ENCODE measurements at regions not wholly inside any gene's neighbourhood (a gene's known extent, or its start where the extent isn't known, plus 50 kb on each side); places are given as distances from the start of the nearest gene placed in this dataset.

DNA sequence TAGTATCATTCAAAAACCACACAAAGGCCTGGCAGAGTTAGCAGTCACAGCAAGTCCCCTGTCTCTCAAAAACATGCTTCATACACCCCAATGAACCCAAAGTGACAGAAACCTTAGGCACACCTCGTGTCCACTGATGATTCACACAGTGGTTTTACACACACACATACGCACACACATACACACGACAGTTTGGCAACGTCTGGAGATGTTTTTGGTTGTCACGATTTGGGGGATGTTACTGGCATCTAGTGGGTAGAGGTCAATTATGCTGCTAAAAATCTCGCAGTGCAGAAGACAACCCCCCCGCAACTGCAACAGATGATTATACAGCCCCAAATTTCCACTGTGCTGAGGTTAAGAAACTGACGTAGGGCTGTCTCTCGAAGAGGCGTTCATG lies 72.9 kb upstream of the PARD3B start:
- Histone ChIP-seq H3K36me3 (no peaks in the 10 kb centered on the region), H3K27me3 (no peaks in the 10 kb centered on the region), H3K4me3 (no peak overlapping the region), H3K9me3 (ENCODE audit: low read depth) (no peaks in the 10 kb centered on the region), H3K4me1 (ENCODE audit: low read depth) (peaks cover 16% of the 10 kb centered on the region), H3K27ac (no peak overlapping the region)
- no peak for DNase-seq (ENCODE audit: low read depth in 1 of 2, low spot score in 1 of 2)
- TF ChIP-seq, protein P1, sequence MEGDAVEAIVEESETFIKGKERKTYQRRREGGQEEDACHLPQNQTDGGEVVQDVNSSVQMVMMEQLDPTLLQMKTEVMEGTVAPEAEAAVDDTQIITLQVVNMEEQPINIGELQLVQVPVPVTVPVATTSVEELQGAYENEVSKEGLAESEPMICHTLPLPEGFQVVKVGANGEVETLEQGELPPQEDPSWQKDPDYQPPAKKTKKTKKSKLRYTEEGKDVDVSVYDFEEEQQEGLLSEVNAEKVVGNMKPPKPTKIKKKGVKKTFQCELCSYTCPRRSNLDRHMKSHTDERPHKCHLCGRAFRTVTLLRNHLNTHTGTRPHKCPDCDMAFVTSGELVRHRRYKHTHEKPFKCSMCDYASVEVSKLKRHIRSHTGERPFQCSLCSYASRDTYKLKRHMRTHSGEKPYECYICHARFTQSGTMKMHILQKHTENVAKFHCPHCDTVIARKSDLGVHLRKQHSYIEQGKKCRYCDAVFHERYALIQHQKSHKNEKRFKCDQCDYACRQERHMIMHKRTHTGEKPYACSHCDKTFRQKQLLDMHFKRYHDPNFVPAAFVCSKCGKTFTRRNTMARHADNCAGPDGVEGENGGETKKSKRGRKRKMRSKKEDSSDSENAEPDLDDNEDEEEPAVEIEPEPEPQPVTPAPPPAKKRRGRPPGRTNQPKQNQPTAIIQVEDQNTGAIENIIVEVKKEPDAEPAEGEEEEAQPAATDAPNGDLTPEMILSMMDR (IDR thresholded peaks at IDR 0.05; ENCODE audit: low read depth, low read length) = no peak

DNA sequence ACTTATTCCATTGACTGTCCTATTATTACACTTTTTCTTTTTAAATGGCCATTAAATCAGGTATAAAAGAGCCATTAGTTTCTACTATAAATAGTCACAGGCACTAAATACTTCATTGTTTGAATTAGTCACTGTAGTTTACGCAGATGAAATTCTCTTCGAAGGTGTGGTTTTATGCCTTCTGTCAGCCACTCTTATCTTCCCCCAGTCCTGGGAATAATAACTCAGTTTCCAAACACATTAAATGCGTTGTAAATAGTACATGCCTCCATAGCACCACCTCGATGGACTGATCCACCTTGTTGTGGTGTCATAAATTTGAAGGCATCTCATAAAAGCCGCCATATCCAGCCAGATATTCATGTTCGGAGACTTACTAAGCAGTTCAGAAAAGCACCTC lies 72.1 kb upstream of the PARD3B start:
- Histone ChIP-seq H3K4me1 (ENCODE audit: low read depth) (peaks cover 16% of the 10 kb centered on the region), H3K36me3 (no peaks in the 10 kb centered on the region), H3K27me3 (no peaks in the 10 kb centered on the region), H3K27ac (no peak overlapping the region), H3K9me3 (ENCODE audit: low read depth) (no peaks in the 10 kb centered on the region), H3K4me3 (no peak overlapping the region)
- TF ChIP-seq, protein P1 (IDR thresholded peaks at IDR 0.05; ENCODE audit: low read depth, low read length) = no peak
- DNase-seq (ENCODE audit: low read depth in 1 of 2, low spot score in 1 of 2) = no peak

DNA sequence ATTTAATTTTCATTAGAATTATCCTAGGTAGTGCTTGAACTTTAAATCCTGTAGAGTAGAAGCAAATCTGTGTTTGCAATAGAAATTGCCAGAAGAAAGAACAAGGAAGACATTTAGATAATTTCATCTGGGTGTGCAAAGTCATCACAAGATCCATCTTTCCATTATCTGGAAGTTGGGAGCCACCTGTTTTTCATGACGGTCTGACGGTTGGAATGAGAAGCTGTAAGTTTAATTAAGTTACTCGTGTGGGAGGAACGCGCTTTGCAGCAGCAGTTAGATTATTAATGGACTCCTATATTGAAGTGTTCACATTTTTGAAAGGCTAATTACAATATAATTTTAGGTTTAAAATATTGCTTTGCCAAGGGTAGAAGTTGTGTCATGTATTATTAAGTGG lies 69.9 kb upstream of the PARD3B start:
- Histone ChIP-seq H3K27ac (no peak overlapping the region), H3K4me1 (ENCODE audit: low read depth) (peaks cover 6% of the 10 kb centered on the region), H3K36me3 (no peaks in the 10 kb centered on the region), H3K9me3 (ENCODE audit: low read depth) (no peaks in the 10 kb centered on the region), H3K4me3 (no peak overlapping the region), H3K27me3 (no peaks in the 10 kb centered on the region)
- TF ChIP-seq, protein P1 (IDR thresholded peaks at IDR 0.05; ENCODE audit: low read depth, low read length) = no peak
- no peak for DNase-seq (ENCODE audit: low read depth in 1 of 2, low spot score in 1 of 2)

DNA sequence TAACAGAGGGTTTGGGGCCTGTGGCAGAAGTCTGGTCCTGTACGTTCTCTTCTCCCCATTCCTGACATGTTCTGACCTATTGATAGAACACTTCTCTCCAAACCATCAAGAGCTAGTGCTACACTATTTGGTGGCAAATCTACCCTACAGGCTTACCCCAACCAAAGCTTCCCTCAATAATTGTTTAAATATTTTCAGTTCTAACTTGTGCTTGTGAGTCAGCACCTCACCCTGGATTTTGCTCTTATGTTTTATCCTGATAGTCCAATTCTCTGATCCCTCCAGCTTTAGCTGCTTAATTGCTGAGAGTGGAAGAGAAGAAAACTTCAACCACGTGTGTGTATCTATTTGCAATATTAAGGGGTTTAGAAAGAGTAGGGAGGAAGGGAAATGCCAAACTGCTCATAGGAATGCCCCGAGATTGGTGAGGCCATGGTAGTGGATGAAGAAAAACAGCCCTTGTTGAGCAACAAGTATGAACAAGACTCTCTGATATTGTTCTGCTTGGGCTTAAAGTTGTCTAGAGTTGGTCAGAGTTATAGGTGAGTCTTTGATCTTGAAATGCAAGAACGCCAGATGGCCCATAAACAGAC lies 67.8 kb upstream of the PARD3B start:
- no peaks in the 10 kb centered on the region for H3K27me3 ChIP-seq
- TF ChIP-seq, protein P1 (IDR thresholded peaks at IDR 0.05; ENCODE audit: low read depth, low read length) = no peak
- H3K27ac ChIP-seq = no peak overlapping the region

DNA sequence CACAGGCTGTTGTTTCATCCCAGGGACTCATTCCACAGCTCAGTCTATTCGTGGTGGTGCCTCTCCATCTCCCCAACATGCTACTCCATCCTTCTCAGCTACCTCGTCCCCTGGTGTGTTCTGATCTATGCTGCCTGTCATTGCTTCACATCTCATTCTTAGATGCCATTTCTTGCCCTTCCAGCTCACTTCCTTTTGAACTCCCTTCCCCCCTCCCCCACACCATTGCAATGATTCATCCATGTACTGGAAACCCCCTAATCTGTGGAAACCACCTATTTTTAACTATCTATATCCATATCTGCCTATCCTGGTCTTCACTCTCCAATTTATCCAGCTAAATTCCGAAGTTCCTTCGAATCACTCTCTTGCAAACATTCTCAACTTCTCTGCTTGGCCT lies 65.7 kb upstream of the PARD3B start:
- TF ChIP-seq, protein P1 (IDR thresholded peaks at IDR 0.05; ENCODE audit: low read depth, low read length) = no peak
- Histone ChIP-seq H3K27ac (no peak overlapping the region), H3K4me1 (ENCODE audit: low read depth) (peaks cover 3% of the 10 kb centered on the region), H3K9me3 (ENCODE audit: low read depth) (no peaks in the 10 kb centered on the region), H3K4me3 (no peak overlapping the region), H3K27me3 (no peaks in the 10 kb centered on the region), H3K36me3 (no peaks in the 10 kb centered on the region)
- DNase-seq (ENCODE audit: low read depth in 1 of 2, low spot score in 1 of 2) = no peak

More for the DNA sequence above, 67.8 kb upstream of the PARD3B start:
- Histone ChIP-seq H3K36me3 (no peaks in the 10 kb centered on the region), H3K9me3 (ENCODE audit: low read depth) (no peaks in the 10 kb centered on the region), H3K4me3 (no peak overlapping the region), H3K4me1 (ENCODE audit: low read depth) (no peaks in the 10 kb centered on the region)
- no peak for DNase-seq (ENCODE audit: low read depth in 1 of 2, low spot score in 1 of 2)
